ENCODE measurements at regions not wholly inside any gene's neighbourhood (a gene's known extent, or its start where the extent isn't known, plus 50 kb on each side); places are given as distances from the start of the nearest gene placed in this dataset.
"Not testable (repeated sequence)": the region's sequence is repeated elsewhere in the genome, so short reads cannot be mapped to it uniquely, and the experiment has no call there.

DNA sequence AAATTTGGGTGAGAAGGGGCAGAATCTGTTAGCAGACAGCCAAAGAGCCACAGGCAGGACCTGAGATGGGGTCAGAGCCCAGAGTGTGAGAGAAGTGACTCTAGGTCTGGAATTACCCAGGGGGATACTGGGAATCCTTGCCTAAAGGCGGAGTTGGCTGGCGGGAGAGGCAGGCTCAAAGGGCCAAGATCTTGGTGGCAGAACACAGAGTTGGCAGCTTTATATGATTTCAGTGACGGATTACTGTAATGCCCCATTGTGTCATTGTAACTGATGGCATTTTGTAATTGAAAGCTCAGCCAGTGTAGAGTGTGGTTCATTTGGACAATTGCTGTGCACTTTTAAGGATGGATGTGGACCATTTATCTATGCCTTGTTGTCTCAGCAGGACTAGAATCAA is 77.3 kb downstream of the SMIM20 start:
- no peak overlapping the region for H3K4me3 ChIP-seq
- no peaks in the 10 kb centered on the region for H3K4me1 ChIP-seq
- no peaks in the 10 kb centered on the region for H3K36me3 ChIP-seq (ENCODE audit: low read depth, missing control alignments)
- TF ChIP-seq POLR2A (IDR thresholded peaks at IDR 0.05) (no peak), CTCF (IDR thresholded peaks at IDR 0.05) (no peak)
- intact Hi-C loops (cut with DNase I; ENCODE audit: low total_unique reads) = no loop called here
- no peaks in the 10 kb centered on the region for H3K9me3 ChIP-seq
- no peak overlapping the region for H3K27ac ChIP-seq
- DNase-seq = no peak
- H3K27me3 ChIP-seq = no peaks in the 10 kb centered on the region
- WGBS, 2 donors = 84 to 94% methylated on average over 3 of the region's 3 CpGs

DNA sequence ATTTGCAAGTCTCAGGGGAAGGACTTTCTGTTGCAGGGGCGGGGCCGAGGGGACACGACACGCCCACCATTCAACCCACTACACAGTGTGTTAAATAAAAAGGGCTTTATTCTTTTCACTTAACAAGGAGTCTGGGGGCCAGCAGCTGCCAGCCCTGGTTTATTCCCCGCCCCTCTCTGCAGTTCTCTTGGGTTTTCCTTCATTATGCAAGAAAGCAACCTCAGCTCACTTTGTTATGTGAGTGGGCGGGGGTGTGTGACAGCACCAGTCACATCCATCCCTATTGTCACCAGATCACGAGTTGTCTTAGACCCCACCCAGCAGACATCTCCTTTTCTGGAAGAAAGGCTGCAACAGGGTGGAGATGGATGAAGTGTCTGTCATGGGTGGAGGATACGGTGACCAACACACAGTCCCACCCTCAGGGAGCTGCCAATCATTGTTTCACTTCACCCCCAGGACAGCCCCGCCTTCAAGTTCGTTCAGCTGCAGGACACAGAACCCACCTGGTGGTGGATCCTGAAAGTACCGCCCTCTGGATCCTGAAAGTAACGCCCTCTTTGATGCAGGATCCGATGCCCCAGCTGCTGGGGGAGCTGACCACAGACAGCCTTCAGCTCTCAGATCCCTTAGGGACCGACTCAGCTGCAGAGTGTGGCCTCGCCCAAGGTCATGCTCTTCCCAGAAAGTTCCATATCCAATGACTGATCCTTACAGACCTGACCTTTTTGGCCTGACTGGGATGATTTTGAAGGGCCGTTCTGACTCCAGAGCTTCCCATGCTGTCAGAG is 79.6 kb downstream of the SMIM20 start:
- H3K9me3 ChIP-seq = no peaks in the 10 kb centered on the region
- intact Hi-C loops (cut with DNase I; ENCODE audit: low total_unique reads) = no loop called here
- TF ChIP-seq CTCF (IDR thresholded peaks at IDR 0.05) (no peak), POLR2A (IDR thresholded peaks at IDR 0.05) (no peak)
- no peaks in the 10 kb centered on the region for H3K4me1 ChIP-seq
- H3K4me3 ChIP-seq = no peak overlapping the region
- no peak overlapping the region for H3K27ac ChIP-seq
- DNase-seq = no peak
- H3K36me3 ChIP-seq (ENCODE audit: low read depth, missing control alignments) = no peaks in the 10 kb centered on the region
- no peaks in the 10 kb centered on the region for H3K27me3 ChIP-seq
- 79 to 80% methylated on average over 12 to 16 of the region's 16 CpGs for WGBS, 2 donors

GRCh38 chr4:25994577-25994976 is 80.6 kb downstream of the SMIM20 start:
- H3K36me3 ChIP-seq (ENCODE audit: low read depth, missing control alignments); DNase-seq; H3K27me3 ChIP-seq; intact Hi-C loops (cut with DNase I; ENCODE audit: low total_unique reads); H3K27ac ChIP-seq; H3K4me3 ChIP-seq; H3K9me3 ChIP-seq; H3K4me1 ChIP-seq: not testable (repeated sequence)
- WGBS, 2 donors = 77 to 80% methylated on average over 4 of the region's 4 CpGs

DNA sequence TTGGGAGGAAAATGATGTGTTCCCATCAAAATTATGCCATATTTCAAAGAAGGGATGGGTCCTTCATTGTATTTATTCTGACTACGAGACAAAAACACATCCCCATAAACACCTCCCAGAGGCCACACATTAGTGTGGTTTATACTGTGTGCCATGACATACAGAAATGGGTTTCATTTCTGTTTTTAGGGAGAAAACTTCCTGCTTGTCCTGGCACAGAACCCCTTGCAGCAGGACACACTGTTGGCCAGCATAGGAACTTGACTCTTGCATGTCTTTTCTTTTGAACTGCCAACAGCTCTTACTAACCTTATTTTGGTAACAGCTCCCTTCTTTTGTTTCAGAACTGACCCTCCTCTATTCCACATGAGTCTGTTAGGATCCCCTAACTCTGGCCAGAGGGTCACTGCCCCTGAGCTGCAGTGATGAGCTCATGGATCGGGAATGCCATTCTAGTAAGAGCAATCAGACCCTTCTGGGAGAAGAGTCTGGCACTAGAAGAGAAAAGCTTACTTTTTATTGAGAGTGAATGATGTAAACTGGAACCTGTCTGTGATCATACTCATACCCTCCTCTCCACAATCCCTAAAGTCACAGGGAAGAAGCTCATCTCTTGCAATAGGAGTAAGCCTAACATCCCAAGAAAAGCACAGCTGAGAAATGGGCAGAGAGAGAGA is 86.4 kb downstream of the SMIM20 start:
- intact Hi-C loops (cut with DNase I; ENCODE audit: low total_unique reads) = no loop called here
- Histone ChIP-seq H3K9me3 (no peaks in the 10 kb centered on the region), H3K27ac (no peak overlapping the region)

More for the DNA sequence above, 86.4 kb downstream of the SMIM20 start:
- WGBS, 2 donors = 69 to 76% methylated on average over 2 of the region's 2 CpGs
- H3K27me3 ChIP-seq = no peaks in the 10 kb centered on the region
- H3K4me1 ChIP-seq = no peaks in the 10 kb centered on the region
- no peak for TF ChIP-seq POLR2A (IDR thresholded peaks at IDR 0.05)
- TF ChIP-seq CTCF (IDR thresholded peaks at IDR 0.05) = no peak
- H3K4me3 ChIP-seq = no peak overlapping the region
- H3K36me3 ChIP-seq (ENCODE audit: low read depth, missing control alignments) = no peaks in the 10 kb centered on the region
- DNase-seq = no peak

Data from testis (tissue), 2 donors.